Lower leg skin (tissue), 3 donors: ENCODE measurements at regions not wholly inside any gene's neighbourhood (a gene's known extent, or its start where the extent isn't known, plus 50 kb on each side); places are given as distances from the start of the nearest gene placed in this dataset.

ENCODE experiments used
- POLR2A ChIP-seq, 2 donors: fragments of 450-650 bp; IDR thresholded peaks; one replicate each; pipeline ENCODE4 v1.6.1; 2016 to 2017; ENCODE audit warnings: antibody characterized with exemption in 2 of 2, mild to moderate bottlenecking in 1 of 2, moderate library complexity in 1 of 2
- TF ChIP-seq, protein P1 (sequence below), 3 donors: fragments of 450-650 bp; IDR thresholded peaks; one replicate each; pipeline ENCODE4 v1.5.1; 2016; ENCODE audit warnings: antibody characterized with exemption in 3 of 3, mild to moderate bottlenecking in 3 of 3, moderate library complexity in 2 of 3

DNA sequence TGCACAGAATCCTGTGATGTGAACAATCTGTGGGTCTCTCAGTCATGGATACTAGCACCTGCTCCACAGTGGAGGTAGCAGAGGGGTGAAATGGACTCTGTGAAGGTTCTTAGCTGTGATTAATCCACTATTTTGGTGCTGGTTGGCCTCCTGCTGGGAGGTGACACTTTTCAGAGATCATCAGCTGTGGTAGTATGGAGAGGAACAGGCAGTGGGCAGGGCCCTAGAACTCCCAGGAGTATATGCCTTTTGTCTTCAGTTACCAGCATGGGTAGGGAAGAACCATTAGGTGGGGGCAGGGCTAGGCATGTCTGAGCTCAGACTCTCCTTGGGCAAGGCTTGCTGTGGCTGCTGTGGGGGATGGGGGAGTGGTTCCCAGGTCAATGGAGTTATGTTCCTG is 54.0 kb upstream of the KCNJ15 start:
- TF ChIP-seq, protein P1, sequence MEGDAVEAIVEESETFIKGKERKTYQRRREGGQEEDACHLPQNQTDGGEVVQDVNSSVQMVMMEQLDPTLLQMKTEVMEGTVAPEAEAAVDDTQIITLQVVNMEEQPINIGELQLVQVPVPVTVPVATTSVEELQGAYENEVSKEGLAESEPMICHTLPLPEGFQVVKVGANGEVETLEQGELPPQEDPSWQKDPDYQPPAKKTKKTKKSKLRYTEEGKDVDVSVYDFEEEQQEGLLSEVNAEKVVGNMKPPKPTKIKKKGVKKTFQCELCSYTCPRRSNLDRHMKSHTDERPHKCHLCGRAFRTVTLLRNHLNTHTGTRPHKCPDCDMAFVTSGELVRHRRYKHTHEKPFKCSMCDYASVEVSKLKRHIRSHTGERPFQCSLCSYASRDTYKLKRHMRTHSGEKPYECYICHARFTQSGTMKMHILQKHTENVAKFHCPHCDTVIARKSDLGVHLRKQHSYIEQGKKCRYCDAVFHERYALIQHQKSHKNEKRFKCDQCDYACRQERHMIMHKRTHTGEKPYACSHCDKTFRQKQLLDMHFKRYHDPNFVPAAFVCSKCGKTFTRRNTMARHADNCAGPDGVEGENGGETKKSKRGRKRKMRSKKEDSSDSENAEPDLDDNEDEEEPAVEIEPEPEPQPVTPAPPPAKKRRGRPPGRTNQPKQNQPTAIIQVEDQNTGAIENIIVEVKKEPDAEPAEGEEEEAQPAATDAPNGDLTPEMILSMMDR (IDR thresholded peaks at IDR 0.05) = no peak
- TF ChIP-seq POLR2A (IDR thresholded peaks at IDR 0.05) = no peak
